IPS-NIHi11 (cell line): ENCODE measurements at regions not wholly inside any gene's neighbourhood (a gene's known extent, or its start where the extent isn't known, plus 50 kb on each side); places are given as distances from the start of the nearest gene placed in this dataset.
"Not testable (repeated sequence)": the region's sequence is repeated elsewhere in the genome, so short reads cannot be mapped to it uniquely, and the experiment has no call there.

Experiments
- DNase-seq: peaks from one replicate; pipeline ENCODE4 v3.0.0; 2012; ENCODE audit warnings: mixed read lengths, low spot score

- DNase-seq = no peak
Observed at GRCh38 chr4:38279650-38280322, 319.6 kb downstream of the PTTG2 start.

- DNase-seq = no peak
Observed at GRCh38 chr4:38280323-38280706, 320.1 kb downstream of the PTTG2 start.

- no peak for DNase-seq
Observed at GRCh38 chr4:38281371-38282071, 321.3 kb downstream of the PTTG2 start.

DNA sequence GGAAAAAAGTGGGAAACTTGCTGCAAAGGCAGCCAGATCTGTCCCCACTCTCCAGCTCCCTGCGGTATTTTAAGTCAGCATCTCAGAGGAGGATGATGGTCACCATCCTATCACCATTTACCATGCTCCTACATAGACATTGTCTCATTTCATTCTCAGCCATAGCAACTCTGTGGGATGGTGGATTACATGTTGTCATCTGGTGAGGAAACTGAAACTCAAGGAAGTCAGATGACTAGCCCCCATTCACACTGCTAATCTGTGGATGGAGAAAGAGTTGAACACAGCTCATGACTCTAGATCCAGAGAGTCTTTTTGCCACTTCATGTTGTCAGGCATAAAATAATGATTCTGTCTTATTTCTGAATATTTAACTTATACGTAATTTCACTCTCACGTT lies 323.5 kb downstream of the PTTG2 start:
- DNase-seq = no peak

DNA sequence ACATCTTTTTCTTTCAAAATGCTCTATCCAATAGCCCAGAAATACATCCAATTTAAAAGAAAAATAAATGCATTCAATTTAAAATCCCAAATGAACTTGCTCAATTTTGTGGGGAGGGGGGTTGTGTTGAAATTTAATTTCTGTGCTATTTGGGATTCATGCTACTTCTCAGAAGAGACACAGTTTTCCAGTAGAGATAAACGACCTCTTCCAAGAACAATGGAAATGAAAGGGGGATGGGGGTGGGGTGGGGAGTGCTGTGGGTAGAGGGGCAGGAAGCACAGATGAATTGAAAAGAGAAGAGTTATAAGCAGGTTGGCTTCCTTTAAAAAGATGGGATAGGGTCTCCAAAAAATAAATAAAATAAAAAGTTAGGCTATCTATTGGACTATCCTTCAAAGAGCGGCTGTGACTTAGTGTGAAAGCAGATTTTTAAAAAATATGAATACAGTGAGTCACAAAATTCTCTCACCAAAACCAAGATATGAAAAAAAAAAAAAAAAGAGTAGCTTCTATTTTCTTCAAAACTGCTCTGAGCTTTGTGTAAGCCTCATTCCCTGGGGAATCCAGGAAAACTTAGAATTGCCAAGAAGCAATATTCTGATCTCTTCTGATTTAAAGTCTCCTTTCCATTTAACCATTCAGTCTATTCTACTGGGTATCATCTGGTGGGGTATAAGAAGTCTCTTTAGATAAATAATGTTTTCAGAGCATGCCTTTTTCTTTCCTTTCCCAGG lies 324.3 kb downstream of the PTTG2 start:
- no peak for DNase-seq

- no peak for DNase-seq
Observed at GRCh38 chr4:38287101-38287851, 327.1 kb downstream of the PTTG2 start.

DNA sequence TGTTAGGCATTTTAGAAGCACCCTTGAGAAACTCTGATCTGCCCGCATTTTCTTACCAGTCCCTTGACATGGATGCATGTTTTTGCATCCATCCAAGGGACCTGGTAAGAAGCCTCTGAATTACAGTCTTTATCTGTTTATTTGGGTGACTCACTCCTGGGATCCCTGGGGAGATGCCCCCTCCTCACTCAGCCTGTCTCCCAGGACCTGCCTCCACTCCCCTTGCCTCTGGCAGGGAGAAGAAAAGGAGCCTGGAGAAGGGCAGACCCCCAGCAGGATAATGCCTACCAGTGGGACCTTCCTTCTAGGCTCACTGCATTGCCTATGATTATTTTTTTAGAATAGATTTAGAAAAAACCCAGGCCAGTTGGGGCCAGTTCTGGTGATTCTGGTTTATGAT lies 329.4 kb downstream of the PTTG2 start:
- DNase-seq = no peak

DNA sequence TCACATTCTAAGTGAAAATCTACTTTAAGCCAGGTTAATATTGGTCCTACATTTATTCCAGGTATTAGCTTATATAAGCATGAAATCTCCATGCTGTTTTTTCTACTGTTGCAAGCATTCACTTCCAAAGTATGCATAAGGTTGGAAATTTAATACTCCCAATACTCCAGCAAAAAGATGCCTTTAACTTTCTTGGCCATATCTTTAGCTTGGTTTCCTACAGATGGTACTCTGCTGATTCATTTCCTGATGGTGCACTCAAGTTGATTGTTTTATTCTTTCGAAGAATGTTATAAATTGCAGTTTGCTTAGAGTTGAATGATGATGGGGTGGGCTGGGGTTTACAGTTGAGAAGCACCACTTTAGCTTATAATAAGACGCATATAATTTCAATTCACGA lies 330.2 kb downstream of the PTTG2 start:
- no peak for DNase-seq

DNA sequence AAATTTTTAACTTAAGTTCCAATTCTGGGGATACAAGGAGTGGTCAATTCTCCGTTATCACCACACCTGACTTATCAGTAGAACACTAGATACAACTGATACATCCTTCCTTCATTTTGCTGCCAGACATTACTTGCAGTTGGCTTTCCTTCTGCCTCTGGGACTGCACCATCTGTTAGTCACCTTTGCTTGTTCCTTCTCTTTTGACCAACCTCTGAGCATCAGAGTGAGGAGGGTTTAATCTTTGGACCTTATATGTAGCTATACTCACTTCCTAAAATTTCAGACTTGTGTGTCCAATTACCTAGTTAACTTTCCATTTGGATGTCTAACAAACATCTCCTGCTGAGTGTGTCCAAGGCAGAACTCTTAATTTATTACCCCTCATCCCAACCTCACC lies 330.7 kb downstream of the PTTG2 start:
- DNase-seq = no peak

DNA sequence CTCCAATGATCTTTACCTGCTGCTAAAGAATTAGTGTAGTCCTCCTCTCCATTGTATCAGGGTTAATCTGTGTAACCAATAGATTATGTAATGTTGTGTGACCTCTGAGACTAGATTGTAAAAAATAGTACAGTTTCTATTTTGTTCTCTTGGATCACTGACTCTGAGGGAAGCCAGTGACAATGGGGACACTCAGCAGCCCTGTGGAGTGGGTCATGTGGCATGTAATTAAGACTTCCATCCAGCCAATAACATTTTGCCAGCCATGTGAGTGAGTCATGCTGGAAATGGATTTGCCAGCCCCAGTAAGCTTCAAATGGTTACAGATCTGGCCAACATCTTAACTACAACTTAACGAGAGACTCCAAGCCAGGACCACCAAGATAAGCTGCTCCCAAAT lies 332.3 kb downstream of the PTTG2 start:
- DNase-seq = no peak

DNA sequence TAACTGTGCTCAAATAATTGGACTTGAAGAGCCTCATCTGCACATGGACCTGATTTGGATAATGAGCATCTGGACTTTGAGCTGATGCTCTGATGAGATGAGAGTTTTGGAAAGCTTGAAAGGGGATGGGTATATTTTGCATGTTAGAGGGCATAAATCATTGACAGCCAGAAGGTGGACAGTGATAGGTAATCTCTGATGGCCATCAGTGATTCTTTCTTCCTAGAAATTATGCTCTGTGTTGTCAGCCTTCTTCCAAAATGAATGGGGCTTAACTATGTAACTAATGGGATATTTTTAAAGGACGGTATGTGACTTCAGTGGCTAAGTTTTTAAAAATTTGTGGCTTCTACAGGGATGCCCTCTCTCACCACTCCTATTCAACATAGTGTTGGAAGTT lies 334.0 kb downstream of the PTTG2 start:
- DNase-seq = no peak

DNA sequence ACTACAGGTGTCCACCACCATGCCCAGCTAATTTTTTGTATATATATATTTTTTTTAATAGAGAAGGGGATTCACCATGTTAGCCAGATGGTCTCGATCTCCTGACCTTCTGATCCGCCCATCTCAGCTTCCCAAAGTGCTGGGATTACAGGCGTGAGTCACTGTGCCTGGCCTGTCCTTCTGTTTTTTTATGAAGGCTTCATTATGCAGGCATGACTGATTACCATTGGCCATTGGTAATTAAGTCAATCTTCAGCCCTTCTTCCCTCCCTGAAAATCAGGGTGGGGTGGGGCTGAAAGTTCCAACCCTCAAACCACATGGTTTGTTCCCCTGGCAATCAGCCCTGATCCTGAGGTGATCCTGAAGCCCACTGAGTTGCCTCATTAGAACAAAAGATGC lies 336.9 kb downstream of the PTTG2 start:
- DNase-seq = no peak

- no peak for DNase-seq
Observed at GRCh38 chr4:38298868-38299713, 338.9 kb downstream of the PTTG2 start.

DNA sequence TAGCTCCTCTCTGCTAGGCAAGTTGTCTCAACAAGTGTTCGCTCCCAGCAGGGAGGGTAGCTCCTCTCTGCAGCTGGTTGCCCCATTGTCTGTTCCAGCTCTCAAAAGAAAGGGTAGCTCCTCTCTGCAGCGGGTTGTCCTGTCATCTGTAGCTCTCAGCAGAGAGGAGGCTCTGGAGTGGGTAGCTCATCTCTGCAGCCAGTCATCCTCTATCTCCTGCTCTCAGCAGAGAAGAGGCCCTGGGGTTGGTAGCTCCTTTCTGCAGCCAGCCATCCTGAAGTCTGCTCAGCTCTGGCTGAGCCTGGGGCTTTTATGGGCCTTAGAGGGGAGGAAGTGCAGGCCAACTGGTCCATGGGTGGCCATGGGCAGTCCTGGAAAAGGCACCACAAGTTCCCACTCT lies 342.7 kb downstream of the PTTG2 start:
- DNase-seq = no peak

DNA sequence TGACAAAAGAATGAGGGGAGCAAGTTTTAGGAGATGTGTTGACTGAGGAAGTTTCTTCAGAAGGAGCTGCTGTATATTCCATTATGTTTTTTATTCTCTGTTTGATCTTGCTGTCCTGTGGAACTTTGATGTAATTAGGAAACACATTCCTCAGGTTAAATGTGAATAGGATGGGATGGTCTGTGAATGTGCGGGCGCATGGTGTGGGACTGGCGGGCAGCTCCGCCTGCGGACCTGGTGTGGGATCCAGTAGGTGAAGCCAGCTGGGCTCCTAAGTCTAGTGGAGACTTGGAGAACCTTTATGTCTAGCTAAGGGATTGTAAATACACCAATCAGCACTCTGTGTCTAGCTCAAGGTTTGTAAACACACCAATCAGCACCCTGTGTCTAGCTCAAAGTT lies 344.3 kb downstream of the PTTG2 start:
- not testable (repeated sequence) for DNase-seq

GRCh38 chr4:38306482-38307071 lies 346.4 kb downstream of the PTTG2 start:
- no peak for DNase-seq

DNA sequence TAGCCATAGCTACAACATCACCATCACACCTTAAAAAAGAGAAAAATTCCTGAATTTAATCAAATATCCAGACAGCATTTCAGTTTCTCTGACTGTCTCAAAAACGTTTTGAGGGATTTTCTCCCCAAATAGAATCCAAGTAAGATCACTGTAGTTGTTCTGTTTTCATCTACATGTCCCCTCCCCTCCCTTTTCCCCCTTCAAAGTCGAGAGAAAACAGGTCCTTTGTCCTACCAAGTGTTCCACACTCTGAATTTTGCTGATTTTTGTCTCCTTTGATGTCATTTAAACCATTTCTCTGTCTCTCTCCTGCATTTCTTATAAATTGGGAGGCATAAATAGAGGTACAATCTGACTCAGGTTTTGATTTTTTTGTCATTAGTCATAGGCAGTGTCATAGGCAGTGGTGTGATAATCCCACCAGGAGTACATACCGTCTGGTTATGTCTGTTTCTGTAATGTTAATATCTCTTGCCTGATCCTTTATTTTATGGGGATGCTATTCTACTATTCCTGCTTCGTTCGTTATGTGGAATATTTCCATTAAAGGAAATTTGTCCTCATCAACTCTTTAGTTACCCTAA lies 348.6 kb downstream of the PTTG2 start:
- DNase-seq = no peak

DNA sequence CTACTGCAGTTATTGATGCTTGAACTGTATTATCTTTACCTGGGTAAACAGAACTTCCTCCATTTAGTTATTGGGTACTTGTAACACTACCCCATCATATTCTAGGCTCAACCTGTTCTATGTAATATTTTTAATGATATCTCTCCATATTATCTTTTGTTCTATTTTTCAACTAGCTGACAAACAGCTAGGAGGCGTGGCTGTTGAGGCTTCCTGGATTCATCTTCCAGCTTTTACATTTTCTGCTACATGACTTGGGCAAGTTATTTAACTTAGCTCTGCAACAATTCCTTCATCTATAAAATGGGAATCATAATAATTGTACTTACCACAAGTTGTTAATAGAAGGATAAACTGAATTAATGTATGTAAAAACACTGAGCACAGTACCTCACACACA lies 349.3 kb downstream of the PTTG2 start:
- DNase-seq = no peak

DNA sequence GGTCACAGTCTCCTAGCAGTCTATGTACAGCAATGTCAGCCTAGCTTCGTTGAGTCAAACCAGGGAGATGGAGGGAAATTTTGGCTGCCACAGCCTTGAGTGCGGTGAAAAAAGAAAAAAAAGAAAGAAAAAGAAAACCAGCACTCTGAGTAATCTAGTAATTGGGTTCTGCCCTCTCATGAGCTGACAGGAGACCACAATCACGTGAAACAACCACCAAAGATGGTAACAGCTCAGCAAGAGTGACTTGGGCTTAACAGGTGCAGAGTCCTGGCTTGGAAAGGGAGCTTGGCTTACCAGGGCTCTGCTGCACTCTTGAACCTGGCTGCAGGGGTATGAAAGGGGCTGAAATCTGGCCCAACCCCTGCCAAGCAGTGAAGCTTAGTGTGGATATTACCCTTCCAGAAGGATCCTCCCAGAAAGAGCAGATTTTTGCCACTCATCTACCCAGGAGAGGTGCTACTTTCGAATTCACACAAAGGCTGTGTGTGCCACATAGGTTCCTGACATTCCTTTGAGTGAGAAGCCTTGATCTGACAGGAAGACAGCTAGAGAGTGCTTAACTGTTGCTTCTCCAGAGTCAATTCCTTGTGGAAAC lies 350.3 kb downstream of the PTTG2 start:
- DNase-seq = no peak

DNA sequence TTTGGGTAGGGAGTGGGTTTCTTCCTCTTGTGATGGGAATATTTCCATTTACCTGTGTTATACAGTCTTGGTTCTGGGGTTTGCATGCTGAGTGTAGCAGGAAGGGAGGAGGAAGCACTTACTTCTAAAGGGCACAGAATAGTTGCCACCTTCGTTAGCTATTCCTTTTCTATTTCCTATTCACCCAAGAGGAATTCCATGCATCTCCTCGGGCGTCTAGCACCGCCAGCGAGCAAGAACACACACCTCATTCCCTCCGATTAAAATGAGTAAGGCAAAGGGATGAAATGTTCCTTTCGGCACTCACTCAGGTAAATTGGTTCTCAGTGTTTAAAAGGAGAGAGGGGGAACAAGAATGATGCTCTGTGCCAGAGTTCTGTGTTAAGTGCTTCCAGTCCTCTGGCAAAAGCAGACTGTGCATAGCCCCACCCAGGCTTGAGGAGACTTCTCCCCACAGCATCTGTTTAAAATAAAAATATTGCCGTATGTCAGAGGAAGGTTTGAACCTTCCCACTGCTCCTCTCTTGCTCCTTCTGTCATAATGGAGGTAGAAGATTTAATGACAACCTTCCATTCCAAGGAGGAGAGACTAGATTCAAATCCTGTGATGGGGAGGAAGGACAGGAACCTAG lies 351.4 kb downstream of the PTTG2 start:
- DNase-seq = no peak
